ENCODE measurements at regions not wholly inside any gene's neighbourhood (a gene's known extent, or its start where the extent isn't known, plus 50 kb on each side); places are given as distances from the start of the nearest gene placed in this dataset.
A peak's percentile ranks its signal among the peaks of the same experiment; 100 is the strongest.
"Not testable (repeated sequence)": the region's sequence is repeated elsewhere in the genome, so short reads cannot be mapped to it uniquely, and the experiment has no call there.

GRCh38 chr16:29355339-29356059, 51.0 kb downstream of the NPIPB11 start:
- DNase-seq = not testable (repeated sequence)

GRCh38 chr16:29354449-29354848, 52.1 kb downstream of the NPIPB11 start:
- not testable (repeated sequence) for DNase-seq

- DNase-seq = not testable (repeated sequence)
Measured at GRCh38 chr16:29352617-29352999, 53.9 kb downstream of the NPIPB11 start.

- not testable (repeated sequence) for DNase-seq
Measured at GRCh38 chr16:29351970-29352616, 54.4 kb downstream of the NPIPB11 start.

GRCh38 chr16:29351271-29351969, 55.1 kb downstream of the NPIPB11 start:
- DNase-seq = peak; percentile 86

GRCh38 chr16:29349966-29350365, 56.5 kb downstream of the NPIPB11 start:
- DNase-seq = not testable (repeated sequence)

DNA sequence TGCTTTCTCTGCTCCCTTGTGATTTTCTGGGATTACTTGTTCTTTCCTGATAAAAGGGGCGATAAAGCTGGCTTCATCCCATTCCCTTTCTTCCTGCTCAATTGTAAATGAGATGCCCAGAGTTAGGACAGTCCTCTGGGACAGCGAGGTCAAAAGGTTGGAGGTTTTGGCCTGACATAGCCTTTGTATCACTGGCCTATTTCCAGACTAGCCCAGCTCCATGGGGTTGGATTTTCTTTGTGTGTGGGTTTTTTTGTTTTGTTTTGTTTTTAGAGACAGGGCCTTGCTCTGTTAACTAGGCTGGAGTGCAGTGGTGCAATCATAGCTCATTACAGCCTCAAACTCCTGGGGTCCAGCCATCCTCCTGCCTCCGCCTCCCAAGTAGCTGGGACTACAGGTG, 57.8 kb downstream of the NPIPB11 start:
- not testable (repeated sequence) for DNase-seq

DNA sequence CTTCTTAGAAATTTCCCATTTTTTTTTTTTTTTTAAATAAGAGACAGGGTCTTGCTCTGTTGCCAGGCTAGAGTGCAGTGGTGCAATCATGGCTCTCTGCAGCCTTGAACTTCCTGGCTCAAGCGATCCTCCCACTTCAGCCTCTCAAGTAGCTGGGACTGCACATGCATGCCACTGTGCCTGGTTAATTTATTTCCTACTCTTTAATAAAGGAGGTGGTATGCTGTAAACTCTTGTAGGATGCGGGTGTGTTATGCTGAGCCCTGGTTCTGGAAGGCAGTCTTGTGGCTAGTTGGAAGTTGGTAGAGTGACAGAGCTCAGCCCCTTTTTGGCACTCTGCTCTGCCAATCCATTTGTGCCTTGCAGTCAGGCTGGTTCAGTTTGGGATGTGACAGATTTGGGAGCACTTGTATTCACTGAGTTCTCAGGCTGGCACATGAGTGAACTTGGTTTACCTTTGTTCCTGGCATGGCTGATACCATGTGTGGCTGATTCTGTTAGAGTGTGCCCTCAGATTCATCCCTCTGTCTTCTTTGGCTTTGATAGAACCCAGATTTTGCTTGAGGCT, 58.3 kb downstream of the NPIPB11 start:
- not testable (repeated sequence) for DNase-seq

DNA sequence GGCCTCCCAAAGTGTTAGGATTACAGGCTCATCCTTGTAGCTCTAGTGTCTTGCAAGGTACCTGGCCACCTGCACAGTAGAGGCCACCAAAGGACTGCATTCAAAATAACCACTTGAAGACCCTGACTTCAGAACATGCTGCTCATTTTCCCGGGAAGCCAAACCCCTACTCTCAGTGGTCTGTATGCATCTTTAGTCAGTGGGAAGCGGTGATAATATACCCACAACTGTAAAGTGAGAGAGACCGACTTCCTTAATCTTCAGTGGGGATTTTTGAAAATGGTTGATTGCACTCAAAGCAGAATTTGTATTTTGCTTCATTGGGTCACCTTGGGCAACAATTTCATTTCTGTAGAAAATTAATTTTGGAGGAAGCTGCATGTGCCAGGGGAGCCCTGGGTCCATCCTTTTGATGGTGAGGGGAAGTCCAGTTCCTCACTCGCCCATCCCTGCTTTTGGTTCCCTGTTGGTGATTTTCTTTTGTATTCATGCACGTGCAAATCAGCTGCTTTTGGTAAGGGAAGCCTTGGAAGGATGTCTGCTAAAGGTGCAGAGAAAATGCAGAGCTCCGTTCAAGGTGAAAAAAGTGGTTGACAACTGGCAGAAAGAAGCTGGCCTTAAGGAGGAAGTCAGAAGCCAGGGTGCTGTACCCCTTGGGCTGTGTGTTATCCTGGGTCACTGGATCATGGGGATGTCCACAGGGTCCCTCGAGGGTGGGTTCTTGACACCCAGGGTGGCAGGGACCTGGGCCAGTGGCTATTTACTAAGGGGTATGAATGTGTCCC, 59.5 kb downstream of the NPIPB11 start:
- DNase-seq = not testable (repeated sequence)

GRCh38 chr16:29346203-29346602, 60.3 kb downstream of the NPIPB11 start:
- DNase-seq = not testable (repeated sequence)

- DNase-seq = not testable (repeated sequence)
Measured at GRCh38 chr16:29342937-29343336, 63.6 kb downstream of the NPIPB11 start.

DNA sequence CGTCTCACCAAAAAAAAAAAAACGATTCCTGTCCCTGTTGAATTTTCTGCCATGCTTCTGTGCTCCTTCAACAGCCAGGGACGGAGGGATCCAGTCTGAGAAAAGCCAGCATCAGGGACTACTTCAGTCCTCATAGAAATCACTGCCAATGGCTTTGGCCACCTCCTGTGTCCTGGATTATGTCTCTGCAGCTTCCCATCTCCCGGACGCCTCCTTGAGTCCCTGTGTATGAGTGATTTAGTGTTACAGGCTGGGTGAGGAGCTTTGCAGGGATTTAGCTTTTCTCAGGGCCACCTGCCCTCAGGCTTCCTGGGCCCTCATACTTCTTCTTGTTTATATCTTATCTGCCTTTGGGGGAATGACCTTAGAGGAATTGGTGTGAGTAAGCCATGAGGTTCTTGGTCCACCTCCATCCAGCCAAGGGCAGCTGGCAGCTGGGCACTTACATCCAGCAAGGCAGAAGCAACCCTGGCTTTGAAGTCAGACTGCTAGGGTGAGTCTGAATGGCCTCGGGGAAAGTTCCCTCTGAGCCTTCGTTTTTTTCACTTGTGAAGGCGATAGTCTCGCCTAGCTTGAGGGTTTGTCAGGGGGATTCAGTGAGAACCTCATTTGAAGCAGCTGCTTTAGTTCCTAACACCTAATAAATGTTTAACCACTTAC, 65.6 kb downstream of the NPIPB11 start:
- not testable (repeated sequence) for DNase-seq

DNA sequence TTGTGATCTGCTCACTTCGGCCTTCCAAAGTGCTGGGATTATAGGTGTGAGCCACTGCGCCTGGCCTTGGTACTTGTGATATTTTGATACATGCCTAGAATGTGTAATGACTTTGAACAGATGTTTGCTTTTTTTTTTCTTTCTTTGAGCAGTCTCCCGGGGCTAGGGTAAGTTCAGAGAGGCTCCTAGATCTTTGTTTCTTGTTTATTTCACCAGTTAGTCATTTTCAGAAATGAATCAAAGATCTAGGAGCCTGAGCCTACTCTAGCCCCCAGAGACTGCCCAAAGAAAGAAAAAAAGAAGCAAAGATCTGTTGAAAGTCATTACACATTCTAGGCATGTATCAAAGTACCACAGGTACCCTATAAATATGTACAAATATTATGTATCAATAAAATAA, 66.3 kb downstream of the NPIPB11 start:
- DNase-seq = not testable (repeated sequence)

- not testable (repeated sequence) for DNase-seq
Measured at GRCh38 chr16:29338821-29339700, 67.5 kb downstream of the NPIPB11 start.

DNA sequence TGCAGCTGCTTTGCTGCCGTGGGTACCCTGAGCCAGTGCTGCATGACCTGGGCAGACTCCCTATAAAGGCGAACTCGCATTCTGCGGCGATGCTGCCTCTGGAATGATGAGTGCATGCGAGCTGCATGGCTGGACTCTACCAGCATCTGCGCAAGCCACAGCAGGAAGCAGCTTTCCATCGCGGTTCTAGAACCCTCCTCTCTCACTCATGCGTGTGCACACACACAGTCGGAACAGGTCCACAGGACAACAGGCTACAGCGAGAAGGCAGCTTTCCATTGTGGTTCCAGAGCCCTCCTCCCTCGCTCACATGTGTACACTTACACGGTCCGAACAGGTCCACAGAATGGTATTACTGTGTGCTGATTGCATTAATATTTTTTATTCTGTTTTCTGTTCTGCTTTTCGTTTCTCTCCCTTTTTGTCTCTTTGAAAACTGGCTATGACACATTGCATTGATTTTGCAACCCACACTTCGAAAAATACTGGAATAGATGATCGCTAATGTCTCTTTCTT, 69.1 kb downstream of the NPIPB11 start:
- DNase-seq = not testable (repeated sequence)

- not testable (repeated sequence) for DNase-seq
Measured at GRCh38 chr16:29335549-29335846, 71.0 kb downstream of the NPIPB11 start.

DNA sequence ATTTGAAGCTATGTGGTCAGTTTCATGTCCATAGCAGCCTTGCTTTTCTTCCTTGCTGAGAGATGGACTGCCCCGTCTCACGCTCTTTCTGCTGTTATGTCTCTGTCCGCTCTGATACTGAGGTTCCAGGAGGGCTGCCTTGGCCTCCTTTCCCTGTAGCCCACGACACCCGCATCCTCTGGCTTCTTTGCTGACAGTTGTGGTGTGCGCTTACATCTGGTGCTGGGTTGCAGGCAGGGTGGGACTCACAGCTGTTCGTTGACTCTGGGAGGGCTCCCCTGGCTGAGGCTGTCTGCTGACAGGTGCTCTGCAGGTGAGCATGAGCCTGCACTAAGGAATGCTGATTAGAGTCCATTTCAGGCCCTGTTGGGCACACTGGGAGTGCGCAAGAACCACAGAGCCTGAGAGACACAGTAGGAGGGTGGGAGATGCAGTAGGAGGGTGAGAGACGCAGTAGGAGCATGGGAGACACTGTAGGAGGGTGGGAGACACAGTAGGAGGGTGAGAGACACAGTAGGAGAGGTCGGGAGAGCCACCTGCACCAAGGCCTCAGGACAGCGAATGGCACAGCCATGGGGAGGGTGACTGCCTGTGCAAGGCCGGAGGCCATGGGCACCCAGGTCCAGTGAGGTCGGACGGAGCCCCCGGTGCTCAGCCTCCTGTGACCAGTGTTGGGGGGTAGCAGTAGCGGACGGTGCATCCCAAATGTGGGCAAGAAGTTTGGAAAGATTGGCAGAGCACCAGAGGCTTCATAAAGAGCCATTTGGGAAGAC, 71.5 kb downstream of the NPIPB11 start:
- not testable (repeated sequence) for DNase-seq

DNA sequence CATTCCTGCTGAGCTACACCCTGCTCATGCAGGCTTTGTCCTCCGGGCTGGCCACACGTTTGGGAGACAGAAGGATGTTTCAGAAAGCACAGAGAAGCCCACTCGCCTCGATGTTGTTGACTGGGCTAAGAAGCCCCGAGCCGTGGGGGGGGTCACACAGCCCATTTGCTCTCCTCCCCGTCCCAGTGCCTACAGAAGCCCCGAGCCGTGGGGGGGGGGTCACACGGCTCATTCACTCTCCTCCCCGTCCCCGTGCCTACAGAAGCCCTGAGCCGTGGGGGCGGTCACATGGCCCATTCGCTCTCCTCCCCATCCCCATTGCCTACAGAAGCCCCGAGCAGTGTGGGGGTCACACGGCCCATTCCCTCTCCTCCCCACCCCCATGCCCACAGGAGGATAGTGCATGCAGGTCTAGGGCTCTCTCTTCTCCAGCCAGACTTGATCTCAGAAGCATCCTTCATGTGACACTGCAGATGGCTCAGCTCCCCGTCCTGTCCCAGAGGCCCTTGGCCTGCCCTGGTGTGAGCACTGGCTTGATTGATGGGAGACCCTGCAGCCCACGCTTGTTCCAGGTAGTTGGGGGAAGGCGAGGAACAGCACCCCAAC, 72.9 kb downstream of the NPIPB11 start:
- DNase-seq = not testable (repeated sequence)

DNA sequence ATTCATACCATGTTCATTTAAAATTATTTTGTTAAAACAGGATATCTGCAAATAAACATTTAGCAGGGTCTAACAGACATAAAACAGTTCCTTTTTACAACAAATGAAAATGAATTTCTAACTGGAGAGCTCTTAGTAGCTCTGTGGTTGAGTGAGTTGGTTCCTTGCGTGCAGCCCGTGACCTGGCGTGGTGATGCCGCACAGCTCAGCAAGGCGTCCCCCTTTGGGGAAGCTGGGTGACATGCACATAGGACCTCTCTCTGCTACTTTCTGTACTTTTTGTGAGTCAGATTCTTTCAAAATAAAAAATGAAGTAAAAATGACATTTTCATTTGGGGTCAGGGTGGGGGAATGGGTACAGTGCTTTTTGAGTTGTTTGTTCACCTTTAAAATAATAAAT, 75.9 kb downstream of the NPIPB11 start:
- not testable (repeated sequence) for DNase-seq

- not testable (repeated sequence) for DNase-seq
Measured at GRCh38 chr16:29328528-29328927, 78.0 kb downstream of the NPIPB11 start.

All from NCI-H2227 treated with DMSO at 0.1 percent for 48 hours (cell line).